ENCODE measurements at regions not wholly inside any gene's neighbourhood (a gene's known extent, or its start where the extent isn't known, plus 50 kb on each side); places are given as distances from the start of the nearest gene placed in this dataset.

GRCh38 chr3:127064391-127065137, 81.6 kb downstream of the PLXNA1 start:
- intact Hi-C loops (cut with micrococcal nuclease; ENCODE audit: unreplicated experiment), result no loop called here
- BruUV-seq (replicated peaks), result no TSS peak
- Histone ChIP-seq H3K36me3 (replicated peaks in 1 of 2; ENCODE audit: control insufficient read depth in 1 of 2, insufficient read depth in 2 of 2, low read length in 2 of 2) (no peaks in the 10 kb centered on the region), H3K9ac (ENCODE audit: insufficient read depth, low read depth, low read length) (no peak overlapping the region), H3K27ac (ENCODE audit: extremely low read length, insufficient read depth, low read length) (no peak overlapping the region), H3K4me2 (ENCODE audit: low read depth, low read length) (no peak overlapping the region), H4K20me1 (ENCODE audit: insufficient read depth, low read length) (no peaks in the 10 kb centered on the region), H2AFZ (ENCODE audit: low read length) (no peak overlapping the region), H3K4me3 (replicated peaks in 1 of 3; ENCODE audit: insufficient read depth in 1 of 3, low read depth in 2 of 3, low read length in 3 of 3) (no peak overlapping the region), H3K27me3 (ENCODE audit: control insufficient read depth in 1 of 2, insufficient read depth in 2 of 2, low read length in 2 of 2) (peaks cover 6 to 37% of the 10 kb centered on the region in 2 experiments; a peak in 3 of 5 replicates), H3K4me1 (ENCODE audit: insufficient read depth, low read length) (no peaks in the 10 kb centered on the region), H3K79me2 (ENCODE audit: insufficient read depth, low read length) (no peaks in the 10 kb centered on the region), H3K9me3 (ENCODE audit: low read length) (no peaks in the 10 kb centered on the region)
- FAIRE-seq (no peak), ATAC-seq (no peak), DNase-seq (ENCODE audit: low spot score) (no peak)
- TF ChIP-seq, protein P1, sequence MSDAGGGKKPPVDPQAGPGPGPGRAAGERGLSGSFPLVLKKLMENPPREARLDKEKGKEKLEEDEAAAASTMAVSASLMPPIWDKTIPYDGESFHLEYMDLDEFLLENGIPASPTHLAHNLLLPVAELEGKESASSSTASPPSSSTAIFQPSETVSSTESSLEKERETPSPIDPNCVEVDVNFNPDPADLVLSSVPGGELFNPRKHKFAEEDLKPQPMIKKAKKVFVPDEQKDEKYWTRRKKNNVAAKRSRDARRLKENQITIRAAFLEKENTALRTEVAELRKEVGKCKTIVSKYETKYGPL (CRISPR knock-in tag; IDR thresholded peaks at IDR 0.05), result no peak
- peak; percentile 32; the same call in 1 of the 2 replicates for TF ChIP-seq CREB1 (IDR thresholded peaks at IDR 0.05)
- no peak for TF ChIP-seq CREB1 (CRISPR knock-in tag; IDR thresholded peaks at IDR 0.05)
- WGBS (ENCODE audit: low lambda C conversion rate), result 30% methylated on average over 13 of the region's 16 CpGs
- ChIA-PET POLR2A (no interaction called here), CTCF (ENCODE audit: low intra/inter-chr PET ratio, low total read pairs) (no interaction called here)
- in situ Hi-C loops (cut with HindIII; ENCODE audit: extremely low pct_ligation_motif_present, low pct_unique_long_range_greater_than_20kb), result no loop called here

DNA sequence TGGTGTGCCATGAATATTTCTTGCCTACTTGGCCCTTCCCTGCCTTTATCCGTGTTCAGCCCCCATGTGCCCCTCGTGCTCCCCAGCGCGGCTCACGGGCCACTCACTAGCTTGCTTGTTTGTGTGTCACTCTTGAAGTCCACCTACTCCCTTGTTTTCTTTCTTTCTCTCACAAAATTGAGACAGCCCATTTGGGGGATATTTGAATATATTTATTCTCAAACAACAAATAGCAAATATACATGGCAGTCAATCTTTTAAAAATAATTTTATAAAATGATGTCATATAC, 82.2 kb downstream of the PLXNA1 start:
- Histone ChIP-seq H3K36me3 (replicated peaks in 1 of 2; ENCODE audit: control insufficient read depth in 1 of 2, insufficient read depth in 2 of 2, low read length in 2 of 2) (no peaks in the 10 kb centered on the region), H3K79me2 (ENCODE audit: insufficient read depth, low read length) (no peaks in the 10 kb centered on the region), H4K20me1 (ENCODE audit: insufficient read depth, low read length) (no peaks in the 10 kb centered on the region), H3K4me2 (ENCODE audit: low read depth, low read length) (no peak overlapping the region), H3K9me3 (ENCODE audit: low read length) (no peaks in the 10 kb centered on the region), H3K4me1 (ENCODE audit: insufficient read depth, low read length) (no peaks in the 10 kb centered on the region), H3K9ac (ENCODE audit: insufficient read depth, low read depth, low read length) (no peak overlapping the region), H3K27ac (ENCODE audit: extremely low read length, insufficient read depth, low read length) (no peak overlapping the region), H3K27me3 (ENCODE audit: control insufficient read depth in 1 of 2, insufficient read depth in 2 of 2, low read length in 2 of 2) (peaks cover 6 to 41% of the 10 kb centered on the region in 2 experiments; a peak in 3 of 5 replicates), H2AFZ (ENCODE audit: low read length) (no peak overlapping the region), H3K4me3 (replicated peaks in 1 of 3; ENCODE audit: insufficient read depth in 1 of 3, low read depth in 2 of 3, low read length in 3 of 3) (no peak overlapping the region)
- intact Hi-C loops (cut with micrococcal nuclease; ENCODE audit: unreplicated experiment), result no loop called here
- CTCF ChIA-PET (ENCODE audit: low intra/inter-chr PET ratio, low total read pairs), result no interaction called here
- ATAC-seq, result no peak
- POLR2A ChIA-PET, result no interaction called here
- in situ Hi-C loops (cut with HindIII; ENCODE audit: extremely low pct_ligation_motif_present, low pct_unique_long_range_greater_than_20kb), result no loop called here
- no peak for FAIRE-seq
- BruUV-seq (replicated peaks), result no TSS peak
- 2% methylated on average over 5 of the region's 5 CpGs for WGBS (ENCODE audit: low lambda C conversion rate)
- no peak for DNase-seq (ENCODE audit: low spot score)
- TF ChIP-seq ZNF264 (CRISPR knock-in tag; IDR thresholded peaks at IDR 0.05), result no peak
- TF ChIP-seq, protein P2, sequence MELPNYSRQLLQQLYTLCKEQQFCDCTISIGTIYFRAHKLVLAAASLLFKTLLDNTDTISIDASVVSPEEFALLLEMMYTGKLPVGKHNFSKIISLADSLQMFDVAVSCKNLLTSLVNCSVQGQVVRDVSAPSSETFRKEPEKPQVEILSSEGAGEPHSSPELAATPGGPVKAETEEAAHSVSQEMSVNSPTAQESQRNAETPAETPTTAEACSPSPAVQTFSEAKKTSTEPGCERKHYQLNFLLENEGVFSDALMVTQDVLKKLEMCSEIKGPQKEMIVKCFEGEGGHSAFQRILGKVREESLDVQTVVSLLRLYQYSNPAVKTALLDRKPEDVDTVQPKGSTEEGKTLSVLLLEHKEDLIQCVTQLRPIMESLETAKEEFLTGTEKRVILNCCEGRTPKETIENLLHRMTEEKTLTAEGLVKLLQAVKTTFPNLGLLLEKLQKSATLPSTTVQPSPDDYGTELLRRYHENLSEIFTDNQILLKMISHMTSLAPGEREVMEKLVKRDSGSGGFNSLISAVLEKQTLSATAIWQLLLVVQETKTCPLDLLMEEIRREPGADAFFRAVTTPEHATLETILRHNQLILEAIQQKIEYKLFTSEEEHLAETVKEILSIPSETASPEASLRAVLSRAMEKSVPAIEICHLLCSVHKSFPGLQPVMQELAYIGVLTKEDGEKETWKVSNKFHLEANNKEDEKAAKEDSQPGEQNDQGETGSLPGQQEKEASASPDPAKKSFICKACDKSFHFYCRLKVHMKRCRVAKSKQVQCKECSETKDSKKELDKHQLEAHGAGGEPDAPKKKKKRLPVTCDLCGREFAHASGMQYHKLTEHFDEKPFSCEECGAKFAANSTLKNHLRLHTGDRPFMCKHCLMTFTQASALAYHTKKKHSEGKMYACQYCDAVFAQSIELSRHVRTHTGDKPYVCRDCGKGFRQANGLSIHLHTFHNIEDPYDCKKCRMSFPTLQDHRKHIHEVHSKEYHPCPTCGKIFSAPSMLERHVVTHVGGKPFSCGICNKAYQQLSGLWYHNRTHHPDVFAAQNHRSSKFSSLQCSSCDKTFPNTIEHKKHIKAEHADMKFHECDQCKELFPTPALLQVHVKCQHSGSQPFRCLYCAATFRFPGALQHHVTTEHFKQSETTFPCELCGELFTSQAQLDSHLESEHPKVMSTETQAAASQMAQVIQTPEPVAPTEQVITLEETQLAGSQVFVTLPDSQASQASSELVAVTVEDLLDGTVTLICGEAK (IDR thresholded peaks at IDR 0.05), result no peak
- TF ChIP-seq, protein P2 (CRISPR knock-in tag; IDR thresholded peaks at IDR 0.05), result no peak
